ENCODE measurements at regions not wholly inside any gene's neighbourhood (a gene's known extent, or its start where the extent isn't known, plus 50 kb on each side); places are given as distances from the start of the nearest gene placed in this dataset.

DNA sequence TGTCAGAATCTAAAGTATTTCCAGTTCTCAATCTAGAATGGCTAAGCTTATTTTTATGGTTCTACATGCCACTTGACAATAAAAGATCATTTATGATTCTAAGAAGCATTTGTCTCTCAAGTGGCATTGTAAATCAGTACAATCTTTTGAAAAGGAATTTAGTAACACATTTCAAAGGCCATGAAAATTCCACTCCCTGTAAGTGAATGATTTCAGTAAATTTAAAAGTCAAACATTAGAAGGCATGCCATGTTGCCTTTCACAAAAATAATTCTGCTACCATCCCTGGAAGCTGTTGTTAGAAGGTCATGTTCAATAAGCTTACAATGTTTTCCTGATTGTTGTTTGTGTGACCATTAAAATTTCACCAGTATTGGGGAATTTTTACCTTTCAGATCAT, 142.9 kb downstream of the RPIA start:
- DNase-seq: no peak
- Mint-ChIP-seq H3K27me3 (ENCODE audit: insufficient read depth) (no peaks in the 10 kb centered on the region), H3K27ac (no peak overlapping the region), H3K9me3 (peaks cover 39% of the 10 kb centered on the region), H3K36me3 (ENCODE audit: low read depth) (no peaks in the 10 kb centered on the region), H3K4me1 (no peaks in the 10 kb centered on the region), H3K4me3 (no peak overlapping the region)
- TF ChIP-seq, protein P1, sequence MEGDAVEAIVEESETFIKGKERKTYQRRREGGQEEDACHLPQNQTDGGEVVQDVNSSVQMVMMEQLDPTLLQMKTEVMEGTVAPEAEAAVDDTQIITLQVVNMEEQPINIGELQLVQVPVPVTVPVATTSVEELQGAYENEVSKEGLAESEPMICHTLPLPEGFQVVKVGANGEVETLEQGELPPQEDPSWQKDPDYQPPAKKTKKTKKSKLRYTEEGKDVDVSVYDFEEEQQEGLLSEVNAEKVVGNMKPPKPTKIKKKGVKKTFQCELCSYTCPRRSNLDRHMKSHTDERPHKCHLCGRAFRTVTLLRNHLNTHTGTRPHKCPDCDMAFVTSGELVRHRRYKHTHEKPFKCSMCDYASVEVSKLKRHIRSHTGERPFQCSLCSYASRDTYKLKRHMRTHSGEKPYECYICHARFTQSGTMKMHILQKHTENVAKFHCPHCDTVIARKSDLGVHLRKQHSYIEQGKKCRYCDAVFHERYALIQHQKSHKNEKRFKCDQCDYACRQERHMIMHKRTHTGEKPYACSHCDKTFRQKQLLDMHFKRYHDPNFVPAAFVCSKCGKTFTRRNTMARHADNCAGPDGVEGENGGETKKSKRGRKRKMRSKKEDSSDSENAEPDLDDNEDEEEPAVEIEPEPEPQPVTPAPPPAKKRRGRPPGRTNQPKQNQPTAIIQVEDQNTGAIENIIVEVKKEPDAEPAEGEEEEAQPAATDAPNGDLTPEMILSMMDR (conservative IDR thresholded peaks at IDR 0.05): no peak
- Histone ChIP-seq H3K9ac (ENCODE audit: extremely low read depth, low read length, poor library complexity, severe bottlenecking) (no peak overlapping the region), H3K27me3 (ENCODE audit: control insufficient read depth, insufficient read depth, low read length, poor library complexity, severe bottlenecking) (no peaks in the 10 kb centered on the region), H3K9me3 (ENCODE audit: control insufficient read depth, low read length) (no peaks in the 10 kb centered on the region), H3K36me3 (ENCODE audit: control insufficient read depth, insufficient read depth, low read length) (no peaks in the 10 kb centered on the region), H3K4me3 (ENCODE audit: low read length) (no peak overlapping the region), H3K4me1 (ENCODE audit: control insufficient read depth, insufficient read depth, low read length) (no peaks in the 10 kb centered on the region), H3K27ac (ENCODE audit: low read depth, low read length) (no peak overlapping the region)

DNA sequence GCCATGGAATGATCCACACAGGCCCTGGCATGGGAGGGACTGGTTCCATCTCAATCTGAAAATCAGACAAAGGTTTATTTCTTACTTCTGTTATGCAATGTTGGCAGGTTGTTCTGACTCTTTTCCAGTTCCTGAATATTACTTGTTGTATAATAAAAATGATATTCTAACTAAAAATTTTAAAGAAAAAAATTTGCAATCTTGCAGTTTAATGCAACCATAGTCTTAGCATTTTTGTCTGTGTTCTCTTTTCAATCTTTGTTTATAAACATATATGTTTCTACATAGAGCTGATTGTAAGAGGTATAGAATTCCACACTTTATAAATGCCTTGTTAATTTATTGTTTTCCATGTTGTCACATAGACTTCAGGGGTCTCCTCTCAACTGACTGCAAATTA, 143.4 kb downstream of the RPIA start:
- no peaks in the 10 kb centered on the region for H3K4me1 ChIP-seq (ENCODE audit: control insufficient read depth, insufficient read depth, low read length)
- peaks cover 35% of the 10 kb centered on the region for H3K9me3 Mint-ChIP-seq
- H3K27me3 Mint-ChIP-seq (ENCODE audit: insufficient read depth): no peaks in the 10 kb centered on the region
- TF ChIP-seq, protein P1 (conservative IDR thresholded peaks at IDR 0.05): no peak
- H3K27ac ChIP-seq (ENCODE audit: low read depth, low read length): no peak overlapping the region
- H3K27ac Mint-ChIP-seq: no peak overlapping the region
- H3K9me3 ChIP-seq (ENCODE audit: control insufficient read depth, low read length): no peaks in the 10 kb centered on the region
- DNase-seq: no peak
- H3K4me3 ChIP-seq (ENCODE audit: low read length): no peak overlapping the region
- H3K27me3 ChIP-seq (ENCODE audit: control insufficient read depth, insufficient read depth, low read length, poor library complexity, severe bottlenecking): no peaks in the 10 kb centered on the region
- no peak overlapping the region for H3K4me3 Mint-ChIP-seq
- H3K9ac ChIP-seq (ENCODE audit: extremely low read depth, low read length, poor library complexity, severe bottlenecking): no peak overlapping the region
- no peaks in the 10 kb centered on the region for H3K36me3 Mint-ChIP-seq (ENCODE audit: low read depth)
- H3K36me3 ChIP-seq (ENCODE audit: control insufficient read depth, insufficient read depth, low read length): no peaks in the 10 kb centered on the region
- no peaks in the 10 kb centered on the region for H3K4me1 Mint-ChIP-seq

DNA sequence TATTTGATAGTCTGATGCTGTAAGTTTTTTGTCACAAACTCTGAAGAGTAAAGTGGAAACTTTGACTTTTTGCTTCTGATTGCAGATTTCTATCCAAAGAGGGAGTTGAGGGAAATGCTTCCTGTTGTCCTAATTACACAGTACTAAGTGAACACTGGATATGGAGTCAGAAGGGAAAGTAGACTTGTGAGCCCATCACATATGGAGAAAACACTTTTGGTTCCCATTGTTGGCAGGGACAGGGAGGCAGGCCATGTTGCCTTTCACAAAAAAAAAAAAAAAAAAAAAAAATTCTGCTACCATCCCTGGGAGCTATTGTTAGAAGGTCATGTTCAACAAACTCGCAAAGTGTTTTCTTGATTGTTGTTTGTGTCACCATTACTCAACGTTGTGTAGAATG, 144.3 kb downstream of the RPIA start:
- H3K9me3 ChIP-seq (ENCODE audit: control insufficient read depth, low read length): no peaks in the 10 kb centered on the region
- Mint-ChIP-seq H3K27ac (no peak overlapping the region), H3K27me3 (ENCODE audit: insufficient read depth) (no peaks in the 10 kb centered on the region), H3K4me1 (no peaks in the 10 kb centered on the region), H3K4me3 (no peak overlapping the region), H3K9me3 (peaks cover 31% of the 10 kb centered on the region), H3K36me3 (ENCODE audit: low read depth) (no peaks in the 10 kb centered on the region)
- no peak overlapping the region for H3K9ac ChIP-seq (ENCODE audit: extremely low read depth, low read length, poor library complexity, severe bottlenecking)
- no peaks in the 10 kb centered on the region for H3K36me3 ChIP-seq (ENCODE audit: control insufficient read depth, insufficient read depth, low read length)
- TF ChIP-seq, protein P1 (conservative IDR thresholded peaks at IDR 0.05): no peak
- no peak overlapping the region for H3K27ac ChIP-seq (ENCODE audit: low read depth, low read length)
- H3K27me3 ChIP-seq (ENCODE audit: control insufficient read depth, insufficient read depth, low read length, poor library complexity, severe bottlenecking): no peaks in the 10 kb centered on the region
- 82 to 86% methylated on average over 1 to 2 of the region's 2 CpGs for WGBS, 2 experiments (ENCODE audit: insufficient coverage in 1 of 2, insufficient read length in 1 of 2)
- H3K4me3 ChIP-seq (ENCODE audit: low read length): no peak overlapping the region
- H3K4me1 ChIP-seq (ENCODE audit: control insufficient read depth, insufficient read depth, low read length): no peaks in the 10 kb centered on the region
- DNase-seq: no peak
